ENCODE measurements at regions not wholly inside any gene's neighbourhood (a gene's known extent, or its start where the extent isn't known, plus 50 kb on each side); places are given as distances from the start of the nearest gene placed in this dataset.

- TF ChIP-seq CTCF (IDR thresholded peaks at IDR 0.05; ENCODE audit: insufficient read depth, low read length, poor library complexity, severe bottlenecking) = no peak
- no peak for TF ChIP-seq EZH2phosphoT487 (conservative IDR thresholded peaks at IDR 0.05; ENCODE audit: low read length)
These were observed 239.6 kb upstream of the SHH start for GRCh38 chr7:156051884-156052283.
